ENCODE measurements at regions not wholly inside any gene's neighbourhood (a gene's known extent, or its start where the extent isn't known, plus 50 kb on each side); places are given as distances from the start of the nearest gene placed in this dataset.
A peak's percentile ranks its signal among the peaks of the same experiment; 100 is the strongest.

- Mint-ChIP-seq H3K4me3 (no peak overlapping the region), H3K27ac (no peak overlapping the region), H3K4me1 (peaks cover 3% of the 10 kb centered on the region), H3K36me3 (ENCODE audit: low read depth) (no peaks in the 10 kb centered on the region), H3K27me3 (peaks cover 38% of the 10 kb centered on the region), H3K9me3 (no peaks in the 10 kb centered on the region)
- CTCF ChIA-PET, result no interaction called here
- POLR2A ChIA-PET, result no interaction called here
- no peak for DNase-seq
These were observed 87.8 kb upstream of the CDH5 start for GRCh38 chr16:66278604-66279262.

DNA sequence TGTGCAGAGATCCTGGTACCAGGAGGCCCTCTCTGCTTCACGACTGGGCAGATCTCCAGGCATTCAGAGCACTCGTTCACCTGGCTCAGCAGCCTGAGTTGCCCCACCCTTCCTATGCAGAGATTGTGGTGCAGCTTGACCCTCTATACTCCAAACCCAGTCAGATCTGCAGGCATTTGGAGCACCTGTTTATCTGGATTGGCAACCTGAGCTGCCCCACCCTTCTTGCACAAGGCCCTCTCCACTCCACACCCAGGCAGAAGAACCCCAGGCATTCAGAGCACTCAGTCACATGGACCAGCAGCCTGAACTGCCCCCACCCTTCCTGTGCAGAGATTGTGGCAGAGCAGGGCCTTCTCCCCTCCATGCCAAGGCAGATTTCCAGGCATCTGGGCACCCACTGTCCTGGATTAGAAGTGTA lies 88.4 kb upstream of the CDH5 start:
- no peaks in the 10 kb centered on the region for H3K9me3 Mint-ChIP-seq
- H3K4me3 Mint-ChIP-seq, result no peak overlapping the region
- ChIA-PET POLR2A (no interaction called here), CTCF (no interaction called here)
- no peak for DNase-seq
- H3K27ac Mint-ChIP-seq, result no peak overlapping the region
- H3K36me3 Mint-ChIP-seq (ENCODE audit: low read depth), result no peaks in the 10 kb centered on the region
- H3K27me3 Mint-ChIP-seq, result peaks cover 38% of the 10 kb centered on the region
- H3K4me1 Mint-ChIP-seq, result peaks cover 3% of the 10 kb centered on the region

GRCh38 chr16:66277311-66278070 lies 89.0 kb upstream of the CDH5 start:
- Mint-ChIP-seq H3K36me3 (ENCODE audit: low read depth) (no peaks in the 10 kb centered on the region), H3K9me3 (no peaks in the 10 kb centered on the region), H3K27me3 (peaks cover 34% of the 10 kb centered on the region), H3K4me3 (no peak overlapping the region), H3K27ac (no peak overlapping the region), H3K4me1 (peaks cover 3% of the 10 kb centered on the region)
- POLR2A ChIA-PET, result no interaction called here
- CTCF ChIA-PET, result interaction anchor here (0.7 kb wide), 1 partner anchor 41 kb away, joined by 3 read pairs; no protein-coding TSS in a partner anchor
- DNase-seq, result peak; percentile 5

GRCh38 chr16:66275775-66276428 lies 90.6 kb upstream of the CDH5 start:
- Mint-ChIP-seq H3K4me1 (peaks cover 3% of the 10 kb centered on the region), H3K27me3 (peaks cover 27% of the 10 kb centered on the region), H3K36me3 (ENCODE audit: low read depth) (no peaks in the 10 kb centered on the region), H3K27ac (no peak overlapping the region), H3K4me3 (no peak overlapping the region), H3K9me3 (no peaks in the 10 kb centered on the region)
- CTCF ChIA-PET, result interaction anchor here (0.9 to 1.8 kb wide), 6 partner anchors 9 to 66 kb away, joined by 3 to 7 read pairs (median 4); no protein-coding TSS in a partner anchor
- peak; percentile 17 for DNase-seq
- POLR2A ChIA-PET, result no interaction called here

DNA sequence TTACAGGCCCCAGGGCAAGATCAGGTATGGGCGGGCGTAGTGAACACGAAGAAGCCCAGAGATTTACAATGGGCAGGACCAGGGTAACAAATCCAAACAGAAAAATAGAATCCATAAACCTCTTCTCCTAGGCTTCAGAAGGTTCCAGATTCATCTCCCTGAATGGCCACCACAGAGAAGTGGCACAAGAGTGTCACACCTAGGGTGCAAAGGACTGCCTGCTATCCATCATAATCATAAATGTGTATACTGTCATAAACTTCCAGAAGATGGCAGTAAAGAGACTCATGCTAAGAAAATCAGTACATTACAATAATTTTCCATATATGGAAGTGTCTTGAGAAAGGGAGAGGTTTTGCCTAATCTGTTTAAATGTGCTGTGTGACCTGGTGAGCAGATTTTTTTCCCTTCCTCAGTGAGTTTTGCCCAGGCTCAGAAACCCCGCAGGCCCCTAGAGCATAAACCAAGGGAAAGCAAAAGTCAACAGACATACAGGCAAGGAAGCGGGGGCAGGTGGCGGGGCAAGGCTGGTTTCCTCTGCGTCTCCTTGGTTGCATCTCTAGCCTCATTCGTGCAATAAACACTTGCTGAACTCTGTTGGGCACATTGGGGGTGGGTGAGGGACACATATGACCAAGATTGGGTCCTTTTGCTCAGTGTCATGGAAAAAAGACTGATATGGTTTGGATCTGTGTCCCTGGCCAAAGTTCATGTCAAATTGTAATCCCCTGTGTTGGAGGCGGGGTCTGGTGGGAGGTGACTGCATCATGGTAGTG lies 92.0 kb upstream of the CDH5 start:
- CTCF ChIA-PET, result interaction anchor here (0.7 to 1.8 kb wide), 3 partner anchors 8 to 45 kb away, joined by 3 to 7 read pairs (median 4); no protein-coding TSS in a partner anchor
- peaks cover 19% of the 10 kb centered on the region for H3K27me3 Mint-ChIP-seq
- peak; percentile 13 for DNase-seq

DNA sequence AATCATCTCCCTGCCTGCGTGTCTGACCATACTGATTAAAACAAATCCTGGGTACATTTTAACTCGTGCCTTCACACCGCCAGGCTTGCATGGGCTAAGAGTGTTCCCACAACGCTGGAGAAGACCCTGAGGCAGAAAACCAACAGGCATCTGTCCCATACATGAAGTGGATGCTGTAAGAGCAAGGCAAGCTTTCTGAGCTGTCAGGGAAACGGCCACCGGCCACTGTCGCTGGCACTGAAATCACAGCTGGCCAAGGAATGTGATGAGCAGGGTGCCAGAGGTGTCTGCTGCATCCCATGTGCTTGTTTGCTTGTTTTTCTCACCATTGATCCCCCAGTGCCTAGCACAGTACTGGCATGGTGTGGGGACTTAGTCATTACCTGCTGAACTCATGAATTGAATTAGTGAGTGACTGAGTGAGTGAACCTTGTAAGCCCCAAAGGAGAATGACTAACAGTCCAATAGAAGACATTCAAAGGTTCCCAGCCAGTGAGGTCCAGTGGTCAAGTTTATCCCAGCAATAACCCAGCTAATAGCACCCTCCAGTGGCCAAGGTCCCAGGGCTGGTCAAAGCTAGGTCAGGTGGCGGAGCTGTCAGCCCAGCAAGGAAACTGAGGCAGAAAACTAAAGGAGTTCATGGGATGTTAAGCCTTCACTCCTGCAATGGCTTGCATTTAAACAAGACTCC lies 92.7 kb upstream of the CDH5 start:
- POLR2A ChIA-PET, result no interaction called here
- H3K27me3 Mint-ChIP-seq, result peaks cover 16% of the 10 kb centered on the region
- H3K4me1 Mint-ChIP-seq, result peaks cover 6% of the 10 kb centered on the region
- no peak for DNase-seq
- H3K36me3 Mint-ChIP-seq (ENCODE audit: low read depth), result no peaks in the 10 kb centered on the region
- CTCF ChIA-PET, result interaction anchor here (0.7 to 1.8 kb wide), 2 partner anchors 41 to 44 kb away, joined by 3 to 5 read pairs; no protein-coding TSS in a partner anchor
- H3K9me3 Mint-ChIP-seq, result no peaks in the 10 kb centered on the region
- no peak overlapping the region for H3K4me3 Mint-ChIP-seq
- H3K27ac Mint-ChIP-seq, result no peak overlapping the region

More for the DNA sequence above, 92.0 kb upstream of the CDH5 start:
- no peak overlapping the region for H3K27ac Mint-ChIP-seq
- POLR2A ChIA-PET, result no interaction called here
- H3K9me3 Mint-ChIP-seq, result no peaks in the 10 kb centered on the region
- peaks cover 6% of the 10 kb centered on the region for H3K4me1 Mint-ChIP-seq
- H3K36me3 Mint-ChIP-seq (ENCODE audit: low read depth), result no peaks in the 10 kb centered on the region
- no peak overlapping the region for H3K4me3 Mint-ChIP-seq

GRCh38 chr16:66273053-66273452 lies 93.4 kb upstream of the CDH5 start:
- peaks cover 6% of the 10 kb centered on the region for H3K4me1 Mint-ChIP-seq
- H3K9me3 Mint-ChIP-seq, result no peaks in the 10 kb centered on the region
- H3K27me3 Mint-ChIP-seq, result peaks cover 15% of the 10 kb centered on the region
- H3K4me3 Mint-ChIP-seq, result no peak overlapping the region
- H3K27ac Mint-ChIP-seq, result no peak overlapping the region
- H3K36me3 Mint-ChIP-seq (ENCODE audit: low read depth), result no peaks in the 10 kb centered on the region
- ChIA-PET CTCF (interaction anchor here (1.8 kb wide), 1 partner anchor 44 kb away, joined by 5 read pairs; no protein-coding TSS in a partner anchor), POLR2A (no interaction called here)
- DNase-seq, result no peak

DNA sequence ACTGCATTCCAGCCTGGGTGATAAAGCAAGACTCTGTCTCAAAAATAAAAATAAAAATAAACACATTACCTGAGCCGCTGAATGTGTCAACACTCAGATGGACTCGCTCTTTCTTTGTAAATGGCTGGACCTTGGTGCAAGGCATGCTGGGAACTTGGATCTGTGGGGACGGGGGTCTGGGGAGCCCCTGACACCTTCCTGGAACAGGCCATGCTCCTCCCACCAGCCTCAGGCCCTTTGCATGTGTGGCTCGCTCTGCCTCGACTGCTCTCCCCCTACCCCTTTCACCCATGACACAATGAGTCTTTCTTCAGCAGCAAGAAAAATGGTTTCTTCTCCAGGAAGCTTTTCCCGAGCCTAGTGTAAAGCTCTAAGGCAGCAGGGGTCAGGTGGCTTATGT lies 94.0 kb upstream of the CDH5 start:
- peak; percentile 9 for DNase-seq
- Mint-ChIP-seq H3K27me3 (peaks cover 21% of the 10 kb centered on the region), H3K27ac (no peak overlapping the region), H3K9me3 (no peaks in the 10 kb centered on the region), H3K4me1 (peaks cover 6% of the 10 kb centered on the region), H3K4me3 (no peak overlapping the region), H3K36me3 (ENCODE audit: low read depth) (no peaks in the 10 kb centered on the region)
- POLR2A ChIA-PET, result no interaction called here
- CTCF ChIA-PET, result interaction anchor here (1.0 to 1.8 kb wide), 2 partner anchors 45 to 46 kb away, joined by 3 to 5 read pairs; no protein-coding TSS in a partner anchor

GRCh38 chr16:66271074-66272060 lies 95.1 kb upstream of the CDH5 start:
- no peaks in the 10 kb centered on the region for H3K36me3 Mint-ChIP-seq (ENCODE audit: low read depth)
- H3K9me3 Mint-ChIP-seq, result no peaks in the 10 kb centered on the region
- H3K27me3 Mint-ChIP-seq, result peaks cover 27% of the 10 kb centered on the region
- ChIA-PET POLR2A (no interaction called here), CTCF (interaction anchor here (0.8 to 1.6 kb wide), 4 partner anchors 16 to 73 kb away, joined by 3 to 4 read pairs (median 4); no protein-coding TSS in a partner anchor)
- peaks cover 6% of the 10 kb centered on the region for H3K4me1 Mint-ChIP-seq
- DNase-seq, result peak; percentile 9
- no peak overlapping the region for H3K4me3 Mint-ChIP-seq
- H3K27ac Mint-ChIP-seq, result no peak overlapping the region

DNA sequence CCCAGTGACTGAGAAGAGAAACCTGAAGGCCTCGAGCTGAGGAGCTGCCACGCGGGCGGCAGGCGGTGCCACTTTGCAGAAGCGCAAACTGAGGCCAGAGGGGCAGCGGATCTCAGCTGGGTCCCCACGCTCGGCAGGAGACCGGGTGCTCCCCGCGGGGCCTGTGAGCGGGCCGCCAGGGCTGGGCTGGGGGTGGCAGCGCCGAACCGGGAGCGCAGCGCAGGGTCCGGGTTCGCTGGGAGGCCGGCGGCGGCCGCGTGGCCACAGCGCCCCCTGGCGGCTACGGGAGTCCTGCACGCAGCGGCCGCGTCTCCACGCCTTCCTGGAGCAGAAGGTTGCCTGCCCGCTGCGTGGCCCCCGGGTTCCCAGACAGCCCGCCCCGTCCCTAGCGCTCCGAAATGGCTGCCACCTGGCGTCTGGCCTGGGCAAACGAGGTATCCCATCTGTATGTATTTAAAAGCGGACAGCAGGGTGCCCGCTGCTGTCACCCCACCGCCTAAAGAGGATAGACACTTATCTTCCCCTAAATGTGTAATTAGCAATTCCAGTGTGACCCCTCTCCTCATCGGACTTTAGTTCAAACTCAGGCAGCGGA lies 96.1 kb upstream of the CDH5 start:
- Mint-ChIP-seq H3K4me3 (no peak overlapping the region), H3K4me1 (peaks cover 6% of the 10 kb centered on the region), H3K36me3 (ENCODE audit: low read depth) (no peaks in the 10 kb centered on the region), H3K9me3 (no peaks in the 10 kb centered on the region), H3K27me3 (peaks cover 23% of the 10 kb centered on the region), H3K27ac (no peak overlapping the region)
- ChIA-PET POLR2A (no interaction called here), CTCF (interaction anchor here (0.8 to 1.6 kb wide), 3 partner anchors 15 to 74 kb away, joined by 3 to 4 read pairs (median 4); no protein-coding TSS in a partner anchor)
- DNase-seq, result peak; percentile 62

Measured in activated CD4-positive, alpha-beta memory T cell treated with anti-CD3 and anti-CD28 coated beads, Interleukin-2, amount 10 ng/mL, durations not matched to agents 7 days and 5 days (primary cell).